DND-41 (cell line): ENCODE measurements at regions not wholly inside any gene's neighbourhood (a gene's known extent, or its start where the extent isn't known, plus 50 kb on each side); places are given as distances from the start of the nearest gene placed in this dataset.
A peak's percentile ranks its signal among the peaks of the same experiment; 100 is the strongest.

Experiments used
- ATAC-seq: fragments of 200-7000 bp; cut with Tn5 transposase; 3 replicates; pipeline ENCODE4 v1.9.1; 2021; ENCODE audit warnings: low read depth; ENCODE audit not compliant: insufficient read depth
- DNase-seq: peaks from one replicate; pipeline ENCODE4 v3.0.0-alpha.2; 2020
- H2AFZ ChIP-seq: 2 replicates; pipeline ENCODE4 v1.6.0; 2012; ENCODE audit warnings: low read depth, low read length
- H3K27ac ChIP-seq: 2 replicates; pipeline ENCODE4 v1.5.1; 2012; ENCODE audit warnings: low read length, inconsistent platforms
- H3K27me3 ChIP-seq: fragments of 200-600 bp; sonication (generic); 2 replicates; pipeline ENCODE4 v1.6.0; 2012; ENCODE audit warnings: low read length, mild to moderate bottlenecking, inconsistent platforms; ENCODE audit not compliant: insufficient read depth, poor library complexity
- H3K36me3 ChIP-seq: 2 replicates; pipeline ENCODE4 v1.5.1; 2012; ENCODE audit warnings: low read length, inconsistent platforms; ENCODE audit not compliant: insufficient read depth
- H3K4me1 ChIP-seq: 2 replicates; pipeline ENCODE4 v1.5.1; 2012; ENCODE audit warnings: mild to moderate bottlenecking, low read length; ENCODE audit not compliant: insufficient read depth
- H3K4me2 ChIP-seq: 2 replicates; pipeline ENCODE4 v1.6.0; 2012; ENCODE audit warnings: mild to moderate bottlenecking, moderate library complexity, low read length, inconsistent platforms; ENCODE audit not compliant: insufficient read depth
- H3K4me3 ChIP-seq, 2 experiments: fragments of 200-600 bp in 1 of 2; shearing (Covaris generic) in 1 of 2; 2 replicates each; pipeline ENCODE4 v1.5.1; 2012 to 2016; ENCODE audit warnings: inconsistent platforms in 2 of 2, low read length in 2 of 2, mild to moderate bottlenecking in 2 of 2, low read depth in 1 of 2, moderate library complexity in 1 of 2
- H3K79me2 ChIP-seq: 2 replicates; pipeline ENCODE4 v1.6.0; 2012; ENCODE audit warnings: low read length, inconsistent platforms; ENCODE audit not compliant: insufficient read depth
- H3K9ac ChIP-seq: 2 replicates; pipeline ENCODE4 v1.6.0; 2012; ENCODE audit warnings: low read depth, mild to moderate bottlenecking, inconsistent platforms, low read length, moderate library complexity
- H3K9me3 ChIP-seq: 2 replicates; pipeline ENCODE4 v1.5.1; 2012; ENCODE audit warnings: low read length, moderate library complexity, mild to moderate bottlenecking, inconsistent platforms; ENCODE audit not compliant: insufficient read depth, severe bottlenecking
- H4K20me1 ChIP-seq: 2 replicates; pipeline ENCODE4 v1.6.0; 2012; ENCODE audit warnings: low read length; ENCODE audit not compliant: insufficient read depth
- CTCF ChIP-seq: IDR thresholded peaks from 2 replicates; pipeline ENCODE4 v1.5.1; 2012; ENCODE audit warnings: borderline replicate concordance, low read length, moderate library complexity, mild to moderate bottlenecking; ENCODE audit not compliant: poor library complexity, severe bottlenecking; ENCODE audit errors: extremely low read depth
- EZH2 ChIP-seq: IDR thresholded peaks from 3 replicates; pipeline ENCODE4 v1.6.1; 2012; ENCODE audit warnings: borderline replicate concordance, low read depth, mild to moderate bottlenecking, moderate library complexity, low read length, inconsistent platforms; ENCODE audit not compliant: severe bottlenecking

DNA sequence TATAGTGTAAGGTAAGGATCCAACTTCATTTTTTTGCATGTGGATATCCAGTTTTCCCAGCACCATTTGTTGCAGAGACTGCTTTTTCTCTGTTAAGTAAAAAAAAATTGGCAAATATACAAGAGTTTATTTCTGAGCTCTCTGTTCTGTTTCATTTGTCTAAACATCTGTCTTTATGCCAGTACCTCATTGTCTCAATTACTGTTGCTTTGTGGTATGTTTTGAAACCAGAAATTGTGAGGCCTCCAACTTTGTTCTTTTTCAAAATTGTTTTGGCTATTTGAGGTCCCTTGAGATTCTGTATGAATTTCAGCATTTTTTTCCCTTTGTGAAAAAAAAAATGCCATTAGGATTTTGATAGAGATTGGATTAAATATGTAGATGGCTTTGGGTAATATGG lies 150.5 kb downstream of the MINAR1 start:
- TF ChIP-seq CTCF (no peak), EZH2 (no peak)
- Histone ChIP-seq H3K9ac (no peak overlapping the region), H4K20me1 (no peaks in the 10 kb centered on the region), H3K79me2 (no peaks in the 10 kb centered on the region), H3K4me3 (no peak overlapping the region), H3K4me2 (no peak overlapping the region), H3K27me3 (no peaks in the 10 kb centered on the region), H3K36me3 (no peaks in the 10 kb centered on the region), H3K9me3 (no peaks in the 10 kb centered on the region), H2AFZ (no peak overlapping the region), H3K4me1 (no peaks in the 10 kb centered on the region), H3K27ac (no peak overlapping the region)
- DNase-seq (no peak), ATAC-seq (no peak)

GRCh38 chr15:79592126-79592525 lies 160.0 kb downstream of the MINAR1 start:
- ATAC-seq, result no peak
- Histone ChIP-seq H3K79me2 (no peaks in the 10 kb centered on the region), H3K27me3 (peaks cover 4% of the 10 kb centered on the region), H4K20me1 (no peaks in the 10 kb centered on the region), H3K27ac (no peak overlapping the region), H3K4me1 (no peaks in the 10 kb centered on the region), H2AFZ (no peak overlapping the region), H3K36me3 (no peaks in the 10 kb centered on the region), H3K9ac (no peak overlapping the region), H3K4me2 (no peak overlapping the region), H3K9me3 (no peaks in the 10 kb centered on the region), H3K4me3 (no peak overlapping the region)
- TF ChIP-seq CTCF (no peak), EZH2 (no peak)
- DNase-seq, result no peak

DNA sequence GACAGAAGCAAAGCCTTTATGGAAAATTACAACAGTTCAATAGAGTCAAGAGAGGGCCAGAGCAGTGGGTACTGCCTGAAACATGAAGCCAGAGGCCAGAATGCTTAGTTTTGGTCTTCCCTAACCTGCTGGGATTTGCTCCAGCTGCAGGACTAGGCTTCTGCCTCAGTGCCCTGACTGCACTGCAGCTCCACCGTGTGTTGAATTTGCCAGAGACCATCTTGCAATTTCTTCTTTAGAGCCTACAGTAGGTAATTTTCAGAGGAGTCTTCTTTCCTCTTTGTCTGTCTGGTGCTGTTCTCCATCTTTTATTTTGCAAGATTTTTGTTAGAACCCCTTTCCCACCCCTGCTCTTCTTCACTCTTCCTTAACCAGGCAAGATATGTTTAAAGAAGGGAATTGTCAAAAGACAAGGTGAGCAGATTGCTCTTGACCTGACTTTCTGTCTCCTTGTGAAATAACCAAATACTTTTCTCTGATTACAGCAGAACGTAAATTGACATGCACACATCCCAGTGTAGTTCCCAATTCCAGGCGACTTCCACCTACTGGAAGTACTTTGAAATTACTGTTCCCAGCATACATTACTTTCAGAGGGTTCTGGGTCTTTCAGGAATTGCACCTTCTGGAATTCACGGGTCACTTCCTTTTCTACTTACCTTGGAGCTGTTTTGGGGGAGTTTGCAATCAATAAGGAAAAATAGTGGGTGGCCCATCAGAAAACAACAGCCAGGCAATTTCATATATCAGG lies 161.2 kb downstream of the MINAR1 start:
- no peaks in the 10 kb centered on the region for H4K20me1 ChIP-seq
- H3K27ac ChIP-seq, result no peak overlapping the region
- no peaks in the 10 kb centered on the region for H3K36me3 ChIP-seq
- no peaks in the 10 kb centered on the region for H3K79me2 ChIP-seq
- peaks cover 4% of the 10 kb centered on the region for H3K27me3 ChIP-seq
- no peaks in the 10 kb centered on the region for H3K4me1 ChIP-seq
- no peak overlapping the region for H3K4me3 ChIP-seq
- DNase-seq, result no peak
- H3K4me2 ChIP-seq, result no peak overlapping the region
- H2AFZ ChIP-seq, result no peak overlapping the region
- H3K9me3 ChIP-seq, result no peaks in the 10 kb centered on the region
- no peak for ATAC-seq
- TF ChIP-seq EZH2 (no peak), CTCF (peak; percentile 23)
- H3K9ac ChIP-seq, result no peak overlapping the region
